ENCODE measurements at regions not wholly inside any gene's neighbourhood (a gene's known extent, or its start where the extent isn't known, plus 50 kb on each side); places are given as distances from the start of the nearest gene placed in this dataset.

DNA sequence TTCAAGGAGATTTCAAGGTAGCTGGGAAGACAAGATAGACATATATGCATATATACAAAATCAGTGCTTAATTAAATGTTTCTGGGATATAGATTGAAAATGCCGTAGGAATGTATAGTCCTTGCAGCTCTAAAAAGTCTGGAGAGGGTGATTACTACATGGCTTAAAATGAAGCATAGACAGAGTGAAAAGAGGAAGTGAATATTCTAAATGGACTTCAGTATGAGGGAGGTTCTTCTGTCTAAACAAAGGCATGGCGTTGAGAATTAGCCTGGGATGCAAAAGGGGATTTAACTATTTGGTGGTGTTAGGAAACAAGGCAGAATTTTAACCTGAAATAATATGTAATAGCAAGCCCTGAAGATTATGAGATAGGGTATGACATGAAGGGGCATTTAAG, 141.5 kb upstream of the FRMPD4 start:
- no peak for ATAC-seq
- no peaks in the 10 kb centered on the region for H3K9me3 ChIP-seq
- DNase-seq, result no peak
- no peaks in the 10 kb centered on the region for H3K4me1 ChIP-seq
- H3K36me3 ChIP-seq, result no peaks in the 10 kb centered on the region
- 18% methylated on average over 2 of the region's 2 CpGs for WGBS (ENCODE audit: insufficient coverage, low coverage, low lambda C conversion rate, missing lambda C conversion rate)
- intact Hi-C loops (cut with DNase I), result no loop called here
- no peak for TF ChIP-seq POLR2A (IDR thresholded peaks at IDR 0.05)
- TF ChIP-seq, protein P1, sequence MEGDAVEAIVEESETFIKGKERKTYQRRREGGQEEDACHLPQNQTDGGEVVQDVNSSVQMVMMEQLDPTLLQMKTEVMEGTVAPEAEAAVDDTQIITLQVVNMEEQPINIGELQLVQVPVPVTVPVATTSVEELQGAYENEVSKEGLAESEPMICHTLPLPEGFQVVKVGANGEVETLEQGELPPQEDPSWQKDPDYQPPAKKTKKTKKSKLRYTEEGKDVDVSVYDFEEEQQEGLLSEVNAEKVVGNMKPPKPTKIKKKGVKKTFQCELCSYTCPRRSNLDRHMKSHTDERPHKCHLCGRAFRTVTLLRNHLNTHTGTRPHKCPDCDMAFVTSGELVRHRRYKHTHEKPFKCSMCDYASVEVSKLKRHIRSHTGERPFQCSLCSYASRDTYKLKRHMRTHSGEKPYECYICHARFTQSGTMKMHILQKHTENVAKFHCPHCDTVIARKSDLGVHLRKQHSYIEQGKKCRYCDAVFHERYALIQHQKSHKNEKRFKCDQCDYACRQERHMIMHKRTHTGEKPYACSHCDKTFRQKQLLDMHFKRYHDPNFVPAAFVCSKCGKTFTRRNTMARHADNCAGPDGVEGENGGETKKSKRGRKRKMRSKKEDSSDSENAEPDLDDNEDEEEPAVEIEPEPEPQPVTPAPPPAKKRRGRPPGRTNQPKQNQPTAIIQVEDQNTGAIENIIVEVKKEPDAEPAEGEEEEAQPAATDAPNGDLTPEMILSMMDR (IDR thresholded peaks at IDR 0.05), result no peak
- no peak overlapping the region for H3K27ac ChIP-seq
- H3K27me3 ChIP-seq, result no peaks in the 10 kb centered on the region
- H3K4me3 ChIP-seq, result no peak overlapping the region

DNA sequence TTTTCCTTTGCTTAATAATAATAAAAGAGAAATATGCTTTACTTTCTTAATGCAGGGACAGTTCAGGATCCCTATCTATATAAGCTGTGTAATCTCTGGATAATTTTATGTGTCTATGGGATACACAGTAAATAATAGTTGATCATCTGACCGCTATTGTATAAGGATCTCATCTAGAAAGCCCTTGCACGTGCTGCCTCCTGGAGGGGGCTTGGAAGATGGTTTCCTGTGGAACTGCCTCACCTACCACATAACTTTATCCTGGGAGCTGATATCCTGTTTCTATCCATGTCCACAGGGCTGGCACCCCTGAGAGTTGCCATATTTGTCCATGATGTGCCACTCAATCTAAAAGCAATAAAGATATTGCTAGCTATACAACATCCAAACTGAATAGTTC, 139.3 kb upstream of the FRMPD4 start:
- TF ChIP-seq, protein P1 (IDR thresholded peaks at IDR 0.05), result no peak
- no peak for TF ChIP-seq POLR2A (IDR thresholded peaks at IDR 0.05)
- Histone ChIP-seq H3K36me3 (no peaks in the 10 kb centered on the region), H3K4me3 (no peak overlapping the region), H3K27me3 (no peaks in the 10 kb centered on the region), H3K27ac (no peak overlapping the region), H3K9me3 (no peaks in the 10 kb centered on the region), H3K4me1 (no peaks in the 10 kb centered on the region)
- intact Hi-C loops (cut with DNase I), result no loop called here
- no peak for ATAC-seq
- WGBS (ENCODE audit: insufficient coverage, low coverage, low lambda C conversion rate, missing lambda C conversion rate), result 20% methylated on average over 2 of the region's 2 CpGs
- DNase-seq, result no peak

DNA sequence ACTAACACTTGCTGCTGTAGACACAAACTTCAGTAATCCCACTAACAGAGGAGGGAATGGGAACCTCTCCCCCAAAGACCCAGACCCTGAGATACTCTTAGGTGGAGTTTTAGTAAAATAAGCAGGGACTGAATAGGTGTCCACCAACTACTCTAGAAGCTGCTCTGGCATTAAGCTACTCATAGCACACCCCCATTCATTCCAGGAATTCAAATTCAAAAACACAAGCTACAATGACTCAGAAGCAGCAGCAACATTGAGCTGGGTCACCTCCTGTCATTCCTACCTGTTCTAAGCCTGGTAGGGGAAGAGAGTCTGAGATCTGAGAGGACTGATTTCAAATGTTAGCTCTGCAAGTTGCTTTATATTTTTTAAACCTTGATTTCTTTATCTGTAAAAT, 135.4 kb upstream of the FRMPD4 start:
- intact Hi-C loops (cut with DNase I), result no loop called here
- no peak for ATAC-seq
- Histone ChIP-seq H3K36me3 (no peaks in the 10 kb centered on the region), H3K4me3 (no peak overlapping the region), H3K27ac (no peak overlapping the region), H3K27me3 (no peaks in the 10 kb centered on the region), H3K4me1 (no peaks in the 10 kb centered on the region), H3K9me3 (no peaks in the 10 kb centered on the region)
- TF ChIP-seq POLR2A (IDR thresholded peaks at IDR 0.05), result no peak
- TF ChIP-seq, protein P1 (IDR thresholded peaks at IDR 0.05), result no peak
- no peak for DNase-seq

DNA sequence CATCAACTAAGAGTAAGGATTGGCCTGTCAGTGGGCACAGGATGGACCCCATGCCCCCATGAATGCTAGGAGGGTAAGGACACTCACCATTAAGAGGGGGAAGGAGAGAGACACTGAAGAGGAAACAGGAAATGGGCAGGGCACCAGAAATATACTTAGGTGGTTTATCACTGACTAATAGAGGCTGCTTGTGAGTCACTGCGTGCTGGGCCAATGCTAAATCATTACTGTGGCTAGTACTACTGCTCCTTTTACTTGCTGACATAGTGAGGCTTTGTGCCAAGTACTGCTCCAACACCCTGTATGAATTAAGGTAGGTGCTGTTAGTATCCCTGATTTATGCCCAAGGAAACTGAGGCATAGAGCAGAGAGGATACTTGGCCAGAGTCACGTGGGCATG, 130.4 kb upstream of the FRMPD4 start:
- no peak for ATAC-seq
- 24% methylated on average over 2 of the region's 2 CpGs for WGBS (ENCODE audit: insufficient coverage, low coverage, low lambda C conversion rate, missing lambda C conversion rate)
- intact Hi-C loops (cut with DNase I), result no loop called here

DNA sequence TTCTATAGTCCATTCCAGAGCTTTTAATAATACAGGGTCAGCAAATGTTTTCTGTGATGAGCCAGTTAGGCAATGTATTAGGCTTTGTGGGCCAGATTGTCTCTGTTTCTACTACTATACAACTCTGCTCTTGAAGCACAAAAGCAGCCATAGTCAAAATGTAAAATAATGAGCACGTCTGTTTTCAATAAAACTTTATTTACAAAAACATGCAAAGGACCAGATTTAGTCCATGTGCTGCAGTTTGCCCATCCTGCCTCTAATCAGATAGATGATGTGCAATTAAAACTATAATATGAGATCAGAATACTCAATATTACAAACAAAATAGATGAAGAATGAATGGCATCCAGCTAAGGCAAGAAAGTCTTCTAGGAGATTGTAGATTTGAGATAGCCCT, 127.8 kb upstream of the FRMPD4 start:
- Histone ChIP-seq H3K27me3 (no peaks in the 10 kb centered on the region), H3K9me3 (no peaks in the 10 kb centered on the region), H3K36me3 (no peaks in the 10 kb centered on the region), H3K27ac (no peak overlapping the region), H3K4me3 (no peak overlapping the region), H3K4me1 (no peaks in the 10 kb centered on the region)
- no peak for ATAC-seq
- TF ChIP-seq POLR2A (IDR thresholded peaks at IDR 0.05), result no peak
- TF ChIP-seq, protein P1 (IDR thresholded peaks at IDR 0.05), result no peak
- WGBS (ENCODE audit: insufficient coverage, low coverage, low lambda C conversion rate, missing lambda C conversion rate), result 16% methylated on average over 1 of the region's 1 CpG
- DNase-seq, result no peak
- intact Hi-C loops (cut with DNase I), result no loop called here

More for the DNA sequence above, 130.4 kb upstream of the FRMPD4 start:
- Histone ChIP-seq H3K4me1 (no peaks in the 10 kb centered on the region), H3K27ac (no peak overlapping the region), H3K27me3 (no peaks in the 10 kb centered on the region), H3K9me3 (no peaks in the 10 kb centered on the region), H3K36me3 (no peaks in the 10 kb centered on the region), H3K4me3 (no peak overlapping the region)
- TF ChIP-seq, protein P1 (IDR thresholded peaks at IDR 0.05), result no peak
- no peak for TF ChIP-seq POLR2A (IDR thresholded peaks at IDR 0.05)
- DNase-seq, result no peak

All from right lobe of liver (tissue), 6 donors.